Spleen (tissue), 7 donors: ENCODE measurements at regions not wholly inside any gene's neighbourhood (a gene's known extent, or its start where the extent isn't known, plus 50 kb on each side); places are given as distances from the start of the nearest gene placed in this dataset.

ENCODE experiments used
- POLR2A ChIP-seq, 3 donors: fragments of 450-650 bp; IDR thresholded peaks; one replicate each; pipeline ENCODE4 v1.5.1; 2017; ENCODE audit warnings: antibody characterized with exemption in 3 of 3, mild to moderate bottlenecking in 1 of 3
- POLR2AphosphoS5 ChIP-seq, 3 donors: sonication (generic); formaldehyde crosslinking; IDR thresholded peaks; one replicate each; pipeline ENCODE4 v1.5.1; 2017; ENCODE audit warnings: antibody characterized with exemption in 3 of 3
- TF ChIP-seq, protein P1 (sequence below), 11 experiments: fragments of 200-600 bp in 7 of 11; fragments of 450-650 bp in 4 of 11; sonication (generic) in 4 of 11; IDR thresholded peaks in 8 of 11; conservative IDR thresholded peaks in 3 of 11; 1 replicate in 7 of 11; 2 replicates in 4 of 11; pipeline versions ENCODE4 v1.4.0 to v1.8.0; 2016 to 2021; ENCODE audit warnings: antibody characterized with exemption in 11 of 11, inconsistent platforms in 4 of 11, mild to moderate bottlenecking in 1 of 11
- donor health status: DM: no; HTN: no; CAD: no; lungs with moderate emphysema.
- donor health status: DM: no; HTN: no; CAD: no.
- donor health status: DM: no; HTN: no; CAD: no.

DNA sequence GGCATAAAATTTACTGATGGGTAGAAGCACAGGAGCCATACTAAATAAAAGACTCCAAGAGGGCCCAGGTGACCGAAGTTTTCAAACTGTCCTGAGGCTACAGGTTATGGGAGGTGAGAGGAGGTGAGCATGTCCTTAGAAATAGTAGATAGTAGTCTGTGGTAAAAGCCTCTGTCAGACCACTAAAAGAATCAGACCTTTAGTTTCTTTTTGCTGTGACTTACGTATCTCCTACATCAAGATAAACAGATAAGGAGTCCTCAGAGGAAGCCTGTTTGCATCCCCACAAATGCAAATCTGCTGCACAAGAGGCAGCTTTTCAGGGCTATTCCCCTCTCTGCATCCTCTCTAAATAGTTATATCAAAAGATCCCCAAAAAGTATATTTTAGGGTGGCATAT lies 711.6 kb upstream of the SLITRK6 start:
- TF ChIP-seq POLR2AphosphoS5 (IDR thresholded peaks at IDR 0.05) (no peak), POLR2A (IDR thresholded peaks at IDR 0.05) (no peak)
- TF ChIP-seq, protein P1, sequence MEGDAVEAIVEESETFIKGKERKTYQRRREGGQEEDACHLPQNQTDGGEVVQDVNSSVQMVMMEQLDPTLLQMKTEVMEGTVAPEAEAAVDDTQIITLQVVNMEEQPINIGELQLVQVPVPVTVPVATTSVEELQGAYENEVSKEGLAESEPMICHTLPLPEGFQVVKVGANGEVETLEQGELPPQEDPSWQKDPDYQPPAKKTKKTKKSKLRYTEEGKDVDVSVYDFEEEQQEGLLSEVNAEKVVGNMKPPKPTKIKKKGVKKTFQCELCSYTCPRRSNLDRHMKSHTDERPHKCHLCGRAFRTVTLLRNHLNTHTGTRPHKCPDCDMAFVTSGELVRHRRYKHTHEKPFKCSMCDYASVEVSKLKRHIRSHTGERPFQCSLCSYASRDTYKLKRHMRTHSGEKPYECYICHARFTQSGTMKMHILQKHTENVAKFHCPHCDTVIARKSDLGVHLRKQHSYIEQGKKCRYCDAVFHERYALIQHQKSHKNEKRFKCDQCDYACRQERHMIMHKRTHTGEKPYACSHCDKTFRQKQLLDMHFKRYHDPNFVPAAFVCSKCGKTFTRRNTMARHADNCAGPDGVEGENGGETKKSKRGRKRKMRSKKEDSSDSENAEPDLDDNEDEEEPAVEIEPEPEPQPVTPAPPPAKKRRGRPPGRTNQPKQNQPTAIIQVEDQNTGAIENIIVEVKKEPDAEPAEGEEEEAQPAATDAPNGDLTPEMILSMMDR (IDR thresholded peaks at IDR 0.05 in 8 of 11, conservative IDR thresholded peaks at IDR 0.05 in 3 of 11), result no peak
